Astrocyte (in vitro differentiated cells and primary cell): ENCODE measurements at regions not wholly inside any gene's neighbourhood (a gene's known extent, or its start where the extent isn't known, plus 50 kb on each side); places are given as distances from the start of the nearest gene placed in this dataset.

Source experiments
- DNase-seq: peaks from one replicate; pipeline ENCODE4 v3.0.0-alpha.2; 2010; ENCODE audit warnings: low read depth
- FAIRE-seq: peaks from 2 replicates; lab custom pipeline; 2011; peaks lifted over from hg19 to GRCh38; lab: Jason Lieb, UNC
- H2AFZ ChIP-seq: 2 replicates; pipeline ENCODE4 v1.6.0; 2012; ENCODE audit warnings: low read depth, low read length, inconsistent platforms
- H3K27ac ChIP-seq: 2 replicates; pipeline ENCODE4 v1.5.1; 2011; ENCODE audit warnings: low read depth, low read length, inconsistent platforms
- H3K27me3 ChIP-seq: 2 replicates; pipeline ENCODE4 v1.6.0; 2011; ENCODE audit warnings: low read length, inconsistent platforms; ENCODE audit not compliant: insufficient read depth
- H3K36me3 ChIP-seq: 2 replicates; pipeline ENCODE4 v1.5.1; 2011; ENCODE audit warnings: low read length, inconsistent platforms; ENCODE audit not compliant: insufficient read depth
- H3K4me1 ChIP-seq: 2 replicates; pipeline ENCODE4 v1.5.1; 2011; ENCODE audit warnings: low read length, inconsistent platforms; ENCODE audit not compliant: insufficient read depth
- H3K4me2 ChIP-seq: 2 replicates; pipeline ENCODE4 v1.6.0; 2012; ENCODE audit warnings: low read length, inconsistent platforms
- H3K4me3 ChIP-seq: 2 replicates; pipeline ENCODE4 v1.5.1; 2011; ENCODE audit warnings: low read depth, mild to moderate bottlenecking, low read length, inconsistent platforms; ENCODE audit not compliant: insufficient read depth
- H3K79me2 ChIP-seq: 2 replicates; pipeline ENCODE4 v1.6.0; 2012; ENCODE audit warnings: mild to moderate bottlenecking, low read length, inconsistent platforms; ENCODE audit not compliant: insufficient read depth
- H3K9ac ChIP-seq: 2 replicates; pipeline ENCODE4 v1.6.0; 2012; ENCODE audit warnings: mild to moderate bottlenecking, low read length, inconsistent platforms
- H3K9me3 ChIP-seq: 2 replicates; pipeline ENCODE4 v1.5.1; 2012; ENCODE audit warnings: low read depth, mild to moderate bottlenecking, low read length, inconsistent platforms; ENCODE audit not compliant: insufficient read depth
- H4K20me1 ChIP-seq: 2 replicates; pipeline ENCODE4 v1.6.0; 2012; ENCODE audit warnings: low read length, inconsistent platforms; ENCODE audit not compliant: insufficient read depth
- H3K27ac Mint-ChIP-seq: one replicate; pipeline ENCODE4 v1.8.0; 2021; ENCODE audit warnings: mild to moderate bottlenecking, mixed read lengths; ENCODE audit not compliant: unreplicated experiment
- H3K27me3 Mint-ChIP-seq: one replicate; pipeline ENCODE4 v1.8.0; 2021; ENCODE audit warnings: low read depth, mixed read lengths; ENCODE audit not compliant: unreplicated experiment
- H3K36me3 Mint-ChIP-seq: one replicate; pipeline ENCODE4 v1.8.0; 2021; ENCODE audit warnings: low read depth, mixed read lengths; ENCODE audit not compliant: unreplicated experiment
- H3K4me1 Mint-ChIP-seq: one replicate; pipeline ENCODE4 v1.8.0; 2021; ENCODE audit warnings: low read depth, mixed read lengths; ENCODE audit not compliant: unreplicated experiment
- H3K4me3 Mint-ChIP-seq: one replicate; pipeline ENCODE4 v1.8.0; 2021; ENCODE audit warnings: mild to moderate bottlenecking, moderate library complexity, mixed read lengths; ENCODE audit not compliant: unreplicated experiment
- H3K9me3 Mint-ChIP-seq: one replicate; pipeline ENCODE4 v1.8.0; 2021; ENCODE audit warnings: mild to moderate bottlenecking, mixed read lengths; ENCODE audit not compliant: unreplicated experiment
- EZH2 ChIP-seq: IDR thresholded peaks from 2 replicates; pipeline ENCODE4 v1.6.1; 2012; ENCODE audit warnings: mild to moderate bottlenecking, low read length, inconsistent platforms; ENCODE audit not compliant: insufficient read depth
- TF ChIP-seq, protein P1 (sequence below): IDR thresholded peaks from 2 replicates; pipeline ENCODE4 v1.5.1; 2011; ENCODE audit warnings: low read depth, mild to moderate bottlenecking, inconsistent platforms, low read length, moderate library complexity; ENCODE audit not compliant: insufficient read depth

DNA sequence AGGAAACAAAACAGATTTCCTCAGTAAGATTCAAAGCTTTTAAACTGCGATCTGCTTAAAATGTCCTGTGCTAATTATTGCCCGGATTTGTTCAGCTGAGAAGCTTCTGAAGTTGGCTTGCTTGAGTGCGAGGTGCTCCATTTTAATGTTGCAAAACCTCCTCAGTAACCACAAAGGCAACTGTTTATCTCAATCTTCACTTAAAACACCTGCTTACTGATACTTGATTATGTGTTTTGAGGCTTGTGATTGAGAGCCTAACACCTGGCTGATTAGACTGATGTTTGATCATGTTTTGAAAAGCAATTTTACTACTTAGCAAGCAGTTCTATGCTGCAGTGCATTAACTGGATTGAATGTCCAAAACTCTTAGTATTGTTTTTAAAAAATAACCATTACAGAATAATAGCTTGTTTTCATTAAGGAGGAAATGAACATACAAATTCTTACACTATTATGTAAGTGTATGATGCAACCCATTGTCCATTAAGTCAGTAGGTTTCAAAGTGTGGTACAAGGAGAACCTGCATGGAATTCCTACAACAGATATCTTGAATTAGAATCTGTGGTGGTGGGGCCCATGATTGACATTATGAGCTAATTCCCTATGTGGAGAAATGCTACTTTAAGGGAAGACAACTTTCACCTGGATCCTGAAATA lies 96.9 kb upstream of the FAM180A start:
- Histone ChIP-seq H4K20me1 (no peaks in the 10 kb centered on the region), H3K4me2 (no peak overlapping the region), H3K27me3 (no peaks in the 10 kb centered on the region), H3K9me3 (no peaks in the 10 kb centered on the region), H3K4me1 (no peaks in the 10 kb centered on the region), H3K27ac (no peak overlapping the region), H2AFZ (no peak overlapping the region), H3K9ac (no peak overlapping the region), H3K4me3 (no peak overlapping the region), H3K79me2 (no peaks in the 10 kb centered on the region), H3K36me3 (no peaks in the 10 kb centered on the region)
- FAIRE-seq: no peak
- no peak for DNase-seq
- Mint-ChIP-seq H3K27ac (no peak overlapping the region), H3K36me3 (no peaks in the 10 kb centered on the region), H3K4me1 (peaks cover 4% of the 10 kb centered on the region), H3K27me3 (peaks cover 12% of the 10 kb centered on the region), H3K9me3 (peaks cover 2% of the 10 kb centered on the region), H3K4me3 (no peak overlapping the region)
- TF ChIP-seq, protein P1, sequence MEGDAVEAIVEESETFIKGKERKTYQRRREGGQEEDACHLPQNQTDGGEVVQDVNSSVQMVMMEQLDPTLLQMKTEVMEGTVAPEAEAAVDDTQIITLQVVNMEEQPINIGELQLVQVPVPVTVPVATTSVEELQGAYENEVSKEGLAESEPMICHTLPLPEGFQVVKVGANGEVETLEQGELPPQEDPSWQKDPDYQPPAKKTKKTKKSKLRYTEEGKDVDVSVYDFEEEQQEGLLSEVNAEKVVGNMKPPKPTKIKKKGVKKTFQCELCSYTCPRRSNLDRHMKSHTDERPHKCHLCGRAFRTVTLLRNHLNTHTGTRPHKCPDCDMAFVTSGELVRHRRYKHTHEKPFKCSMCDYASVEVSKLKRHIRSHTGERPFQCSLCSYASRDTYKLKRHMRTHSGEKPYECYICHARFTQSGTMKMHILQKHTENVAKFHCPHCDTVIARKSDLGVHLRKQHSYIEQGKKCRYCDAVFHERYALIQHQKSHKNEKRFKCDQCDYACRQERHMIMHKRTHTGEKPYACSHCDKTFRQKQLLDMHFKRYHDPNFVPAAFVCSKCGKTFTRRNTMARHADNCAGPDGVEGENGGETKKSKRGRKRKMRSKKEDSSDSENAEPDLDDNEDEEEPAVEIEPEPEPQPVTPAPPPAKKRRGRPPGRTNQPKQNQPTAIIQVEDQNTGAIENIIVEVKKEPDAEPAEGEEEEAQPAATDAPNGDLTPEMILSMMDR: no peak
- no peak for TF ChIP-seq EZH2

DNA sequence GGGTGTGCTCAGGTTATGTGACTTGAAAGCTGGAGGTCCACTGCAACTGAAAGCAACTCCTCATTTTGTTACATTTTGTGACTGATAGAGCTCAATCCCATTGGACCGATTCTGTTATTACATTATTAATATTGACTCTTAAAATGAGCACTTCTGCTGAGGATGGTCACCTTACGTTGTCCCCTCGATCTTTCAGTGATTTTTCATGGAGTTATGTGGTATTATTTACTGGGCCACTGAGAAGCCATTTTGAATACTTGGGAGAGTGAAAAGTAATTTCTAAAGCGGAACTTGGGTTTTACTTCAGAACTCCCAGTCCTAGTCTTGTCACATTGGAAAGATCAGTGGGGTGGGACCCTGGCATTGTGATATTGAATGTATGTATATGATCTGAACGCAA lies 96.3 kb upstream of the FAM180A start:
- Histone ChIP-seq H3K27me3 (no peaks in the 10 kb centered on the region), H3K27ac (no peak overlapping the region), H2AFZ (no peak overlapping the region), H3K79me2 (no peaks in the 10 kb centered on the region), H3K4me2 (no peak overlapping the region), H3K36me3 (no peaks in the 10 kb centered on the region), H3K4me3 (no peak overlapping the region), H3K4me1 (no peaks in the 10 kb centered on the region), H3K9me3 (no peaks in the 10 kb centered on the region), H4K20me1 (no peaks in the 10 kb centered on the region), H3K9ac (no peak overlapping the region)
- H3K36me3 Mint-ChIP-seq: no peaks in the 10 kb centered on the region
- H3K4me3 Mint-ChIP-seq: no peak overlapping the region
- H3K27me3 Mint-ChIP-seq: peaks cover 12% of the 10 kb centered on the region
- H3K9me3 Mint-ChIP-seq: peaks cover 2% of the 10 kb centered on the region
- H3K4me1 Mint-ChIP-seq: peaks cover 4% of the 10 kb centered on the region
- no peak for DNase-seq
- no peak for TF ChIP-seq EZH2
- TF ChIP-seq, protein P1: no peak
- FAIRE-seq: no peak
- no peak overlapping the region for H3K27ac Mint-ChIP-seq

DNA sequence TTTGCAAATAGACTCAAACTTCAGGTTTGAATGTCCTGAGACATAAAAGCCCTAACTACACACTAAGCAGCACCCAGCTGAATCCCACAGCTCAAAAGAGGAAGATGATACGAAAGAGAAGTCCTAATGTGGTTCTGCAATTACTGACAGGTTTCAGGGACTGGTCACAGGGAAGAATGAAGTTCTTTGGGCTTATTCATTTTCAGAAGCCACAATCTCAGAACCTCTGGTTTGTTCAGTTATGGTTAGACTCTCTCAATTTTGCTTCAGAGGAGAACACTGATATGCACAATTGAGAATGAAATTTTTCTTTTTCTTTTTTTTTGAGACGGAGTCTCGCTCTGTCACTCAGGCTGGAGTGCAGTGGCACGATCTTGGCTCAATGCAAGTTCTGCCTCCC lies 94.6 kb upstream of the FAM180A start:
- Histone ChIP-seq H3K4me1 (no peaks in the 10 kb centered on the region), H3K27me3 (no peaks in the 10 kb centered on the region), H3K9ac (no peak overlapping the region), H3K9me3 (no peaks in the 10 kb centered on the region), H3K4me2 (no peak overlapping the region), H4K20me1 (no peaks in the 10 kb centered on the region), H3K79me2 (no peaks in the 10 kb centered on the region), H3K27ac (no peak overlapping the region), H3K4me3 (no peak overlapping the region), H3K36me3 (no peaks in the 10 kb centered on the region), H2AFZ (no peak overlapping the region)
- peaks cover 4% of the 10 kb centered on the region for H3K4me1 Mint-ChIP-seq
- H3K27ac Mint-ChIP-seq: no peak overlapping the region
- no peak for DNase-seq
- no peak for FAIRE-seq
- H3K4me3 Mint-ChIP-seq: no peak overlapping the region
- no peaks in the 10 kb centered on the region for H3K36me3 Mint-ChIP-seq
- peaks cover 12% of the 10 kb centered on the region for H3K27me3 Mint-ChIP-seq
- TF ChIP-seq EZH2: no peak
- TF ChIP-seq, protein P1: no peak
- no peaks in the 10 kb centered on the region for H3K9me3 Mint-ChIP-seq
